Stimulated activated naive CD8-positive, alpha-beta T cell treated with anti-CD3 and anti-CD28 coated beads, Interleukin-15, amount 100 ng/mL, for 72 hours (primary cell): ENCODE measurements at regions not wholly inside any gene's neighbourhood (a gene's known extent, or its start where the extent isn't known, plus 50 kb on each side); places are given as distances from the start of the nearest gene placed in this dataset.

Experiments used
- ATAC-seq: fragments of 150-1000 bp; cut with Tn5 transposase; 2 replicates; pipeline ENCODE4 v1.10.0; 2021; ENCODE audit warnings: mild to moderate bottlenecking, moderate library complexity
- DNase-seq, 2 donors: peaks; one replicate each; pipeline ENCODE4 v3.0.0; 2021 to 2022
- H3K27ac Mint-ChIP-seq, 2 donors: one replicate each; pipeline ENCODE4 v1.8.0; 2022; ENCODE audit warnings: mild to moderate bottlenecking in 2 of 2, mixed read lengths in 2 of 2, moderate library complexity in 2 of 2
- H3K27me3 Mint-ChIP-seq: one replicate; pipeline ENCODE4 v1.8.0; 2022; ENCODE audit warnings: mixed read lengths
- H3K4me1 Mint-ChIP-seq: one replicate; pipeline ENCODE4 v1.8.0; 2022; ENCODE audit warnings: mild to moderate bottlenecking, mixed read lengths
- H3K4me3 Mint-ChIP-seq, 2 donors: one replicate each; pipeline ENCODE4 v1.8.0; 2022; ENCODE audit warnings: mild to moderate bottlenecking in 2 of 2, mixed read lengths in 2 of 2, moderate library complexity in 1 of 2
- H3K9me3 Mint-ChIP-seq, 2 donors: one replicate each; pipeline ENCODE4 v1.8.0; 2022; ENCODE audit warnings: mixed read lengths in 2 of 2

GRCh38 chr4:43898836-43899235, 549.8 kb downstream of the KCTD8 start:
- no peaks in the 10 kb centered on the region for H3K4me1 Mint-ChIP-seq
- H3K4me3 Mint-ChIP-seq, result no peak overlapping the region
- H3K27me3 Mint-ChIP-seq, result no peaks in the 10 kb centered on the region
- peaks cover 17 to 24% of the 10 kb centered on the region in 2 donors for H3K9me3 Mint-ChIP-seq
- H3K27ac Mint-ChIP-seq, result no peak overlapping the region
- ATAC-seq (no peak), DNase-seq (no peak)

GRCh38 chr4:43903456-43903855, 545.2 kb downstream of the KCTD8 start:
- Mint-ChIP-seq H3K27ac (no peak overlapping the region), H3K4me3 (no peak overlapping the region), H3K4me1 (no peaks in the 10 kb centered on the region), H3K27me3 (no peaks in the 10 kb centered on the region), H3K9me3 (peaks cover 4 to 18% of the 10 kb centered on the region in 2 donors)
- DNase-seq (no peak), ATAC-seq (no peak)

DNA sequence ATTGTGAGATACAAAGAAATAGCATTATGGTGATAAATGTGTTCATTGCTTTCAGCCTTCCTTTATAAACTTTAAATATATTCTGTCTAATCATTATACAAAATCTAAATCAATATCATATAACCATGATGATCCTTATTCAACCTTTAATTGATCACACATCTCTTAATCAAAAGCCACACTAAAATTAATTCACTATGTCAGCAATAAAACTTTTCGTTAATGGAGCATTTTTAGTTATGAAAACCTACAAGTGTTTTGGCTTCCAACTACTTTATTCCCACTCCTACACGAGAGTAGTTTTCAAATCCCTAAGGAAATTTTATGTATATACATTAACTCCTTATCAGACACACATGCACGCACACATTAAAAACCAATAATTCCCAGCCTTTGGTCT, 530.2 kb downstream of the KCTD8 start:
- H3K27me3 Mint-ChIP-seq, result no peaks in the 10 kb centered on the region
- DNase-seq (no peak), ATAC-seq (no peak)
- no peaks in the 10 kb centered on the region for H3K4me1 Mint-ChIP-seq
- no peak overlapping the region for H3K4me3 Mint-ChIP-seq
- peaks cover 21 to 23% of the 10 kb centered on the region in 2 donors for H3K9me3 Mint-ChIP-seq
- no peak overlapping the region for H3K27ac Mint-ChIP-seq

DNA sequence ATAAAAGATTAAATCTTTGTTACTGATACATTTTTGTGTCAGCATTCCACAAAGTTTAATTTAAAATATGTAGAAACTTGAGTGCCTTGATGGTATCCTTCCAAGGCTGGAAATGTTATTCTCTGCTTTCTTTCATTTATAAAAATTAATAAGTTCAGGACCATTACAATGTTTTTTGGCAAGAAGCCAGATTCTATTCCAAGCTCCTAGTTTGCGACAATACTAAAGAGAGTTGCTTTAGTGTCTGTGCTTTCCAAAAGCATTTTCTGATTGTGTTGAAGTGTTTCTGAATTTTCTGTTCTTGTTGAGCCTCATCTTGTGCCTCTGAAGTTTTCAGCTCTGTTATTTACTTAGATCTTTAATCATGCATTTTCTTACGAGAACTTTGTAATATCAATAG, 516.2 kb downstream of the KCTD8 start:
- Mint-ChIP-seq H3K9me3 (peaks cover 0 to 7% of the 10 kb centered on the region in 2 donors), H3K4me1 (no peaks in the 10 kb centered on the region), H3K27ac (no peak overlapping the region), H3K27me3 (no peaks in the 10 kb centered on the region), H3K4me3 (no peak overlapping the region)
- ATAC-seq (no peak), DNase-seq (no peak)

DNA sequence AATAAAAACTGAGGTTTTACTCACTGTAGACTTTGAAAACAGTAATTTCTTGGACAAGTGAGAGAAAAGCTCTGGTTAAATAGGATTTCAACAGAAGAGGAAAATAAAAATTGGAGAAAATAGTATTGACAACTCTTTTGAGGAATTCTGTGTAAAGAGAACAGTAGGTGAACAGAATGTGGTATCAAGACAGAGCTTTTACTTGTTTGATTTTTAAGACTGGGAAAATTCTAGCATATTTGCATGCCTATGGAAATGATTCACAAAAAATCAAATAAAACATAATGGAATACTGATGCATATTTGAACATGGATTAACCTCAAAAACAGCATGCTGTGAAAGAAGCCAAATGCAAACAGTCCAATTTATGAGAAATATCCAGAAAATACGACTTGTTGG, 504.6 kb downstream of the KCTD8 start:
- no peaks in the 10 kb centered on the region for H3K27me3 Mint-ChIP-seq
- no peaks in the 10 kb centered on the region for H3K4me1 Mint-ChIP-seq
- H3K27ac Mint-ChIP-seq, result no peak overlapping the region
- no peak overlapping the region for H3K4me3 Mint-ChIP-seq
- ATAC-seq, result no peak
- no peak for DNase-seq
- peaks cover 0 to 10% of the 10 kb centered on the region in 2 donors for H3K9me3 Mint-ChIP-seq

GRCh38 chr4:43959976-43960375, 488.6 kb downstream of the KCTD8 start:
- no peak for ATAC-seq
- no peaks in the 10 kb centered on the region for H3K4me1 Mint-ChIP-seq

DNA sequence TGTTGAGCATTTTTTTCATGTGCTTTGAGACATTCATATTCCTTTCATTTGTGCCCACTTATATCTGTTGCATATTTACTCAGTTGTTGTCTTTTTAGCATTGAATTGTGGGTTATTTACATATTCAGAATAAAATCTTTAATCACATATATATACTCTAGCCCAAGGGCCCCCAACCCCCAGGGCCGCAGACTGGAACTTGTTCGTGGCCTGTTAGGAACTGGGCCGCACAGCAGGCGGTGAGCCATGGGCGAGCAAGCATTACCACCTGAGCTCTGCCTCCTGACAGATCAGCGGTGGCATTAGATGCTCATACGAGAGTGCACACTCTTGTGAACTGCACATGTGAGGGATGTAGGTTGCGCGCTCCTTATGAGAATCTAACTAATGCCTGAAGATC, 480.6 kb downstream of the KCTD8 start:
- Mint-ChIP-seq H3K27me3 (no peaks in the 10 kb centered on the region), H3K4me1 (no peaks in the 10 kb centered on the region), H3K27ac (no peak overlapping the region), H3K4me3 (no peak overlapping the region), H3K9me3 (peaks cover 0 to 4% of the 10 kb centered on the region in 2 donors)
- ATAC-seq (no peak), DNase-seq (no peak)

More at GRCh38 chr4:43959976-43960375, 488.6 kb downstream of the KCTD8 start:
- DNase-seq, result no peak
- peaks cover 0 to 8% of the 10 kb centered on the region in 2 donors for H3K9me3 Mint-ChIP-seq
- no peaks in the 10 kb centered on the region for H3K27me3 Mint-ChIP-seq
- no peak overlapping the region for H3K4me3 Mint-ChIP-seq
- no peak overlapping the region for H3K27ac Mint-ChIP-seq

GRCh38 chr4:43983610-43984009, 465.0 kb downstream of the KCTD8 start:
- no peak for ATAC-seq
- no peak overlapping the region for H3K4me3 Mint-ChIP-seq
- H3K27me3 Mint-ChIP-seq, result no peaks in the 10 kb centered on the region
- no peak for DNase-seq
- no peak overlapping the region for H3K27ac Mint-ChIP-seq
- peaks cover 4 to 7% of the 10 kb centered on the region in 2 donors for H3K9me3 Mint-ChIP-seq
- no peaks in the 10 kb centered on the region for H3K4me1 Mint-ChIP-seq

GRCh38 chr4:43987331-43987944, 461.2 kb downstream of the KCTD8 start:
- Mint-ChIP-seq H3K4me1 (no peaks in the 10 kb centered on the region), H3K4me3 (no peak overlapping the region), H3K27ac (no peak overlapping the region), H3K27me3 (no peaks in the 10 kb centered on the region), H3K9me3 (peaks cover 4 to 7% of the 10 kb centered on the region in 2 donors)
- DNase-seq (no peak), ATAC-seq (no peak)

DNA sequence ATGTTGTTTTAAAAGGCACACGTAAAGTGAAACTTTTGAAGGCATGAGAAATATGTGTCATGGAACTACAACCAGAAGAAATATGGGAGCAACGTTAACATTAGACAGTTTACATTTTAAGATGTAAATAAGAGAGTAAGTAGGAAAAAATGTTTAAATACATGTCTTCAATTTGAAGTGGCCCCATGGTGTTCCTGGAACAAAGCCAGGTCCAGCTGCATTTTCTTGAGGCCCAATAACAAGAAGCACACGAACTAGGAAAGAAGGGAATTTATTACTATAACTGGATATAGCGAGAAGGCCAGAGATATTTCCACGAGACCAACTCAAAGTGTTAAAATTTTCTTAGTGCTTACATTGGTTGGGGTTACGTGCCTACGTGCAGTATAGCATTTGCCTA, 458.1 kb downstream of the KCTD8 start:
- no peak for DNase-seq
- ATAC-seq, result no peak
- Mint-ChIP-seq H3K27ac (no peak overlapping the region), H3K27me3 (no peaks in the 10 kb centered on the region), H3K4me3 (no peak overlapping the region), H3K4me1 (no peaks in the 10 kb centered on the region), H3K9me3 (no peaks in the 10 kb centered on the region)

GRCh38 chr4:43990963-43991362, 457.6 kb downstream of the KCTD8 start:
- Mint-ChIP-seq H3K9me3 (no peaks in the 10 kb centered on the region), H3K4me3 (no peak overlapping the region), H3K4me1 (no peaks in the 10 kb centered on the region), H3K27ac (no peak overlapping the region), H3K27me3 (no peaks in the 10 kb centered on the region)
- no peak for DNase-seq
- no peak for ATAC-seq

DNA sequence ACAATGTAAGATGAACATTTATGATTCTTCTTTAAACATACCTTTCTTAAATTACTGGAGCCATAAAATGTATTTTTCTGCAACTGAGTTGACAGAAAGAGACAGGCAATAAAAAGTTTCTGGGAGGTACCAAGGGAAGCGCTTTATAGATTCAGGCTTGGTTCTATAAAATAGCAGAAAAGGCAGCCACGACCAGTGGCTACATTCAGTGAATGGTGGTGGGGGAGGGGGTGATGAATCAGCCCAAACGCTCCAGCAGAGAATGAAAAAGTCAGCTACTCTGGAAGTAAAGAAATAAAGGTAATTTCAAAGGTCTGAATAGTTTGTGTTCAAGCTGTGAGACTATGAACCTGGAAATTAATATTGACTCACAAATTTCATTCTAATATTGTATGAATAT, 456.1 kb downstream of the KCTD8 start:
- Mint-ChIP-seq H3K4me1 (no peaks in the 10 kb centered on the region), H3K4me3 (no peak overlapping the region), H3K9me3 (no peaks in the 10 kb centered on the region), H3K27me3 (no peaks in the 10 kb centered on the region), H3K27ac (no peak overlapping the region)
- DNase-seq, result no peak
- ATAC-seq, result no peak

GRCh38 chr4:43993196-43993902, 455.3 kb downstream of the KCTD8 start:
- ATAC-seq (no peak), DNase-seq (no peak)
- no peak overlapping the region for H3K27ac Mint-ChIP-seq
- no peak overlapping the region for H3K4me3 Mint-ChIP-seq
- H3K9me3 Mint-ChIP-seq, result no peaks in the 10 kb centered on the region
- H3K4me1 Mint-ChIP-seq, result no peaks in the 10 kb centered on the region
- H3K27me3 Mint-ChIP-seq, result no peaks in the 10 kb centered on the region

- Mint-ChIP-seq H3K27ac (no peak overlapping the region), H3K27me3 (no peaks in the 10 kb centered on the region), H3K9me3 (no peaks in the 10 kb centered on the region), H3K4me3 (no peak overlapping the region), H3K4me1 (no peaks in the 10 kb centered on the region)
- no peak for DNase-seq
- ATAC-seq, result no peak
Measured at GRCh38 chr4:43999669-44000068, 448.9 kb downstream of the KCTD8 start.

DNA sequence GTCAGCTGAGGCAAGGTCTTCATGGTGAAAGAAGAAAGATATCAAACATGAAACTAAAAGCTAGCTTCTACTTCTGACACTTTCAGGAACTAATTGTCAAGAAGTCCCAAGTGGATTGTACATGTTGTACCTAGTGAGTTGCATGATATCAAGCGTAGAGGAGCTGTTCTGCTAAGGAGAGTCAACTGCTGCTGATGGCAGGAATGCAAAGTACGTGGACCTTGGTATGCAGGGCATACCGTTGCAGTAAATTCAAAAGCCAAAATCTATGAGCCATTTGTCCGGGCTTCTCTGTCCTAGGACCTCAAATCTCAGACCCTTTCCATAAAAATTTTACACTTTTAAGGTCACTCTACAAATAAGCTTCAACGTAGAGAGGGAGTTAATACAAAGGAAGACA, 446.2 kb downstream of the KCTD8 start:
- ATAC-seq (no peak), DNase-seq (no peak)
- Mint-ChIP-seq H3K27me3 (no peaks in the 10 kb centered on the region), H3K27ac (no peak overlapping the region), H3K4me3 (no peak overlapping the region), H3K4me1 (no peaks in the 10 kb centered on the region), H3K9me3 (no peaks in the 10 kb centered on the region)

DNA sequence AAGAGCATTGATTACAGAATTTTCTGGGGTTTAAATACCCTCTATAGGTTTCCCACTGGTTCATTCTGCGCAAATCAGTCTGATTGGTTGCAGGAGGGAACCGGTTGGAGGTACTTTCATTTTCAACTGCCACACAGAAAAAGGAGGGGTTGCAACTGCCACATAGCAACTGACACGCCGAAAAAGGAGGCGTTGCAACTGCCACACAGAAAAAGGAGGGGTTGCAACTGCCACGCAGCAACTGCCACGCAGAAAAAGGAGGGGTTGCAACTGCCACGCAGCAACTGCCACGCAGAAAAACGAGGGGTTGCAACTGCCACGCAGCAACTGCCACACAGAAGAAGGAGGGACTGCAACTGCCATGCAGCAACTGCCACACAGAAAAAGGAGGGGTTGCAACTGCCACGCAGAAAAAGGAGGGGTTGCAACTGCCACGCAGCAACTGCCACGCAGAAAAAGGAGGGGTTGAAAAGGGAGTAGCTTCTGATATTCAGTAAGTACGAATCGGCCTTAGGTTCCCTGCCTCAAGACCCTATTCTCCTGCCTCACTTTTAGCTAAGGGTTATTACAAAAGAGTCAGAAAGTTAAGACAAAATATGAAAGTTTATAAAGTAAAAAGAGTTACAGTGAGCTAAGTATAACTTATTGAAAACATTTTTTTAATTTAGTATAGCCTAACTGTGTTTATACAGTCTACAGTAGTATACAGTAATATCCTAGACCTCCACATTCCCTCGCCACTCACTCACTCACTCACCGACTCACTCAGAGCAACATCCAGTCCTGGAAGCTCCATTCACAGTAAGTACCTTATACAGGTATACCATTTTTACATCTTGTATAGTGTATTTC, 431.8 kb downstream of the KCTD8 start:
- DNase-seq, result no peak
- peaks cover 9 to 13% of the 10 kb centered on the region in 2 donors for H3K9me3 Mint-ChIP-seq
- ATAC-seq, result no peak
- H3K27ac Mint-ChIP-seq, result no peak overlapping the region
- H3K4me3 Mint-ChIP-seq, result no peak overlapping the region
- no peaks in the 10 kb centered on the region for H3K27me3 Mint-ChIP-seq
- H3K4me1 Mint-ChIP-seq, result no peaks in the 10 kb centered on the region
